ENCODE measurements at regions not wholly inside any gene's neighbourhood (a gene's known extent, or its start where the extent isn't known, plus 50 kb on each side); places are given as distances from the start of the nearest gene placed in this dataset.

GRCh38 chr1:83769594-83770318, 229.2 kb downstream of the TTLL7 start:
- DNase-seq: no peak

GRCh38 chr1:83769072-83769471, 229.9 kb downstream of the TTLL7 start:
- no peak for DNase-seq

DNA sequence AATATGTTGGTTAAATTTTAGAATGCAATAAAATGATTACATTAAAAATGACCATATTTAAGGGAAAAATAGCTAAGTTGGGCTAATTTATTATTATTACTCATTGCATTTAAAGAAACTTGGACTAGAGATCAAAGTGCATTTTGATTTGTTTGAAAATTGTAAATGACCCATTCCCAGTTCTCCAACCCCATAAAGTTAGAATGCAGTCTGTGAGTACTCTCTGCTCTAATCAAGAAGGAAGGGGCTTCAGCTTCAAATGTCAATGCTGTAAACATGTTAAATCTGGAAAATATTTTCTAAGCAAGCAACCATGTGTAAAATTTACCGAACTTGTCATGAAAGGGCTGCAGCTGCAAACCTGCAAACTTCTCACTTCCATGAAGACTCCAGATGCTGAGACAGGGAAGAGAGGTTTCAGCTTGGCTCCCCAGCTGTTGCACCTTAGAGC, 232.7 kb downstream of the TTLL7 start:
- no peak for DNase-seq

GRCh38 chr1:83765125-83765524, 233.8 kb downstream of the TTLL7 start:
- DNase-seq: no peak

- no peak for DNase-seq
These were observed 234.7 kb downstream of the TTLL7 start for GRCh38 chr1:83764209-83764608.

DNA sequence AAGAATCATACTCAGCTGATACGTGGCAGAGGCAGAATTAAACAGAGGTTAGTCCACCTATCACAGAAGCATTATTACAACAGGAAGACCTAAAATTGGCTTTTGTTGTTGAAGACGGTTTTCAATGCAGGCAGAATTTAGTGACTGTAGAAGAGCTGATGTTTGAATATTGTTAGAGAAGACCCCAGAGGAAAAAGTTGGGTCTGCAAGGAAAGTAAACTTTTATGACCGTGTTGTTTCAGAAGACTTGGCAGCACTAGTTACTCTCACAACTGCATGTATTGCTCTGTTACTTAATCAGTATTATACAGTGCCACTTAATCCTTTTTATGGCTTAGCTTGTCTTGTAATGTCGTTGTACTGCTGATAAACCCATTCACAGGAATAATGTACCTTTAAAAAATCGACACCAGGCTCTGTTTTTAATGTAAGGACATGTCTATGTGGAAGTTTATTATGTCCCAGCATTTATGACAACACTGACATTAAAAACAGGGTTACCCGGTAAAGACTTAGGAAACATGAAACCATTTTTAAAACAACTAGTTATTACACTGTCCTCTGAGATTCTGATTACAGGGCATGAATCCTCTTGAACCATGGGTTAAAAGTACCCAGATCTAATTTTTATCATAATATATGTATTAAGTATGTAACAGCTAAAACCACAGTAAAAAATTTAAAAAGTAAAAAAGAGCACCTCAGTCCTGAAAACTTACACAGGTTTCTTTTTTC, 235.4 kb downstream of the TTLL7 start:
- DNase-seq: no peak

DNA sequence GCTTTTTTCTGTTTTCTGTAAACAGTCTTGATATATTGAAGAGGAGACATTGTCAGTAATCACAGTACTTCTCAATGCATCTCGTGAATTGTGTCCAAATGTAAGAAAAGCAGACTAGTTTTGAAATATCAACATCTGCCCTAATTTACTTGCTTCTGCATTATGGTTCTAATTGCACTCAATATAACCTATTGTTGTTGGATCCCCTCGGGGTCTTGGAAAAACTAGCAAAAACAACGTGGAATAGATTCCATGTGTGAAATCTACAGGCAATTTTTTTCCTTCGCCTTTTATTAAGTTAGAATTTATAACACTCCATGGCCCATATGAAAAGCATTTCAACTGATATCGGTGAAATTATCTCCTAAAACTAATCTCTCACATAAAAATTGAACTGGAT, 236.5 kb downstream of the TTLL7 start:
- no peak for DNase-seq

GRCh38 chr1:83762039-83762365, 236.9 kb downstream of the TTLL7 start:
- DNase-seq: no peak

DNA sequence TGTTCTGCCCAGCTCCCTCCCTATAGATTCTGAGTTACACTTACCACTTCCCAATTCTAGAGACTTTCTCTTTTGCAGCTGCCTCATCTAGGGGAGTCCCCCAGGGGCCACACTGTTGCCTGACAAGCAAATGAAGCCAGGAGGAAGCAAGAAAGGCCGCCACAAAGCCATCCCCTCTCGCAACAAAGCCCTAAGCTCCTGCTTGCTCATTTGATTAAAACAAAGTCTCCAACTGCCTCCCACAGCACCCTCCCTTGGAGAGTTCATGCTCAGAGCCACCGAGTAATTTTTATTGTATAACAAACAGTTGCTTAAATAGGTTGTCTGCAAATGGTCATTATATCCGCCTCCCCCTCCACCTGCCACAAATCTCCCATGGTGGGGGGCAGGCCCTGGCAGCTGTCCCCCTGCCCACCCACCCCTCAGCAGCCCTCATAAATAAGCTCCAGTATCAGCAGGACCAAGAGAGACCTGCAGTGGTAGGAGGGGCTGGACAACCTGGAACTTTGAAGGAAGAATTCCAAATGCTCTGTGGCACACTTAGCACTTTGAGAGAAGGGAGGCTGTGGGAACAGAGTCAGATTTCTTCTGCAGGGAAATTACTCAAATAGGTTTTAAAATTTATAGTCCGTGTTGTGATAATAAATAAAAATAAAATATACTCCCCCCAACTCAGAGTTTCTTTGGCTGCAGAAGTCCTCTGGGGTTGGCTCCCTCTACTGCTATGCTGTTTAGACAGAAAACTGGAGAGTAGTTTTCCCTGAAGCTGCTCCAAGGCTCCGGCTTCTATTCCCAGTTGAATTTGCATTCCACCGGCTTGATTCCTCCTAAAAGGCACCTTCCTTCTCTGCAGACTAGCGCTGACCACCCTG, 237.5 kb downstream of the TTLL7 start:
- no peak for DNase-seq

DNA sequence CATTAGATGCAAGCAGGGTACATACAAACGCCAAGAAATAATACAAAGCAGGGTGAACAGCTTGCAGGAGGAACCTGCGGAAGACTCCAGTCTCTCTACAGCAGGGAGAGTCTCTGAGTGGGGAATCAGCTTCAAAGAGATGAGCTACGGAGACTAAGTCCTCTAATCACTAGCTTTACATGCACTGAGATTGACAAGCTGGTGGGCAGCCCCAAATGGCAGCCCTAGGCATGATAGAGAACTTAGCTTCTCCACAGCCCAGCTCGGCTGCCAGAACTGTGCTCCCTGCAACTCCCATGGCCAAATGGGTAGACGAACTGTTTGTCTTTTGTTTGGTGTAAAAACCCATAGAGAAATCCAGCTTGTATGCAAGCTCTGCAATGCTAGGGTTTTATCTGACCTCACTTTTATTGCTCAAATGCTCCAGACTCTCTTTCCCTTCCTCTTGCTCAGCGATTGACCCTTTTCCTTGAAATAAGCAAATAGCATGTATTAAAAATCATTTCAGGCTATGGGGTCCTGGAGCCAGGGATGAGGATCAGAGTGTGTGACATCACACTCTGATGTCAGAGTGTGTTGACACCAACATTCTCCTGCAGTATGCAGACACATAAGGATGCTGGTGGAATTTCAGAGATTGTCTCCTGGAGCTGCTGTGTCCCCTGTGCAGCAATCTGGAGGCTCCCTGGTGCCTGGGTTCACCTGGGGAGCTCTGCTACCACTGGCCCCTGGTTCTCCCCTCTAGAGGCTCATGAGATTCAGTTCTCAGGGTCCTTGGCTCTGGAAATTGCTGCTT, 238.5 kb downstream of the TTLL7 start:
- DNase-seq: no peak

- no peak for DNase-seq
These were observed 241.8 kb downstream of the TTLL7 start for GRCh38 chr1:83756984-83757717.

DNA sequence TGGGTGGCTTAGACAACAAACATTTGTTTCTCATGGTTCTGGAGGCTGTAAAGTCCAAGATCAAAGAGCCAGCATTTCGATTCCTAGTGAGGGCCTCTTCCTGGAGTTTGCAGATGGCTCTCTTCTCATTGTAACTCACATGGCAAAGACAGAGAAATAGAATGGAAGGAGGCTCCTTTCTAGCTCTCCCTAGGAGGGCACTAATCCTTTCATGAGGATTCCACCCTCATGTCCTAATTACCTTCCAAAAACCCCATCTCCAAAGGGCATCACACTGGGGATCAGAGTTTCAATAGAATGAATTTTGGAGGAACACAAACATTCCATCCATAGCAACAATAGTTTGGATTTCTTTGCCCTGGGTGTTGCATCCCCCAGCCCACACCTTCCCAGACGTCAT, 247.3 kb downstream of the TTLL7 start:
- no peak for DNase-seq

GRCh38 chr1:83750201-83750600, 248.7 kb downstream of the TTLL7 start:
- no peak for DNase-seq

DNA sequence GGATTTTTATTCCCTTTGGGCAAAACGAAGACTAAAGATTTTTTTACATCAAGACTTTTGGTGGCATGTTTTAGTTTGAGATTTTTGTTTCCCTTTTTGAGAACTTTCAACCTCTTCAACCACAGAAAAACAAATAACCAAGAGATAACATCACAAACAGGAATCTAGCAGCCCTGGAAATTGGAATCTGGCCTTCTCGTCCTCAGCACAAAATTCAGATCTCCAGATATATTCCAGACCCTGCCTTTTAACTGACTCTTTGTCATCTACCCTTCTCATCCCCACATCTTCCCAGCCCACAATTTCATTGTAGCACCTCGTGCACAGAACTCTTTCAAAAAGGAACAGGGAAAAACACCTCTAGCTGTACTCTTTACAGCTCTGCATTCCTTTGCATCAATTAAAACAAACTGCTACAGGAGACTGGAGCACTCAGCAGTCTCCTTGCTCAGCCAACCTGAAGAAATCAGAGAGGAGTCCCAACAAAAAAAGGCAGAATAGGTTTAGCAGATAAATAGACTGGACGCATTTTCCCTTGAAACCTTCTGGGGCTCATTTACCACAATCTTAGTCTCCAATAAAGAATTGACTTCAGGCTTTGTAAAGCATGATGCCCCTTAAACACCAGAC, 251.0 kb downstream of the TTLL7 start:
- no peak for DNase-seq

DNA sequence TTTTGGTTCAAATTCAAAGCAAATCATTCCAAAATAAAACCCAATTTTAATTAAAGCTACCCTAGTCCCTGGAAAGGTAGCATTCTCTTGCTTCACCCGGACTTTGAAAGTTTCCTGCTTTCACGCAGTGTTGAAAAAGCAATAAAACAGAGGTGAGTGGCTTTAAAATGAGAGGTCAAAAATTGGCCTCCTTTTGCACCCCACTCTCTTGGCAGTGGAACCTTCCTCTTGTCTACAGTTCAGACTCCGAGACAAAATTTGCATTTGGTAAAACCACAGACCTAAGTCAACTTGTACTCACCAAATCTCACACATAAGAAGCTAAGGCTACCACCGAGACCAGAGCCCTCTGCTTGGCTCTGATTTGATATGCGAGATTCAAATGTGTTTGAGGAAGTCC, 252.7 kb downstream of the TTLL7 start:
- DNase-seq: no peak

- DNase-seq: no peak
These were observed 256.5 kb downstream of the TTLL7 start for GRCh38 chr1:83742446-83742845.

- DNase-seq: no peak
These were observed 257.2 kb downstream of the TTLL7 start for GRCh38 chr1:83741770-83742169.

DNA sequence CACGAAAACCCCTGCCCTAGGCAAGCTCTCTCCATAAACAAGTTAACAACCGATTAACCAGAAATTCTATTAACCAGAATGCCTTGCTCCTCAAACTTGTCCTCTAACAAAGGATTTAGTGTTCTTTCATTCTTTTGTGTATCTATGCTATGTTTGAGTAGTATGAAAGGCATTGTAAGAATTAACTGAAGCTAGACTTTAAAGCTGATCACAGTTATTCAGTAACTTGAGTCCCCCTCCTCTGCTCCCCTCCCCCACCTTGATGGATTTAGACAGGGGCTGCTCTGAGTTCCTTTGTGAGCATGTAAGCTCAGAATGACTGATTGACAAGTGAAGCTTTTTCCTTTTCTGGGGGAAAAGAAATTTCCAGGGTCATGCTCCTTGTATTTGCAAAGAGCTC, 257.6 kb downstream of the TTLL7 start:
- no peak for DNase-seq

GRCh38 chr1:83735526-83735925, 263.4 kb downstream of the TTLL7 start:
- no peak for DNase-seq

DNA sequence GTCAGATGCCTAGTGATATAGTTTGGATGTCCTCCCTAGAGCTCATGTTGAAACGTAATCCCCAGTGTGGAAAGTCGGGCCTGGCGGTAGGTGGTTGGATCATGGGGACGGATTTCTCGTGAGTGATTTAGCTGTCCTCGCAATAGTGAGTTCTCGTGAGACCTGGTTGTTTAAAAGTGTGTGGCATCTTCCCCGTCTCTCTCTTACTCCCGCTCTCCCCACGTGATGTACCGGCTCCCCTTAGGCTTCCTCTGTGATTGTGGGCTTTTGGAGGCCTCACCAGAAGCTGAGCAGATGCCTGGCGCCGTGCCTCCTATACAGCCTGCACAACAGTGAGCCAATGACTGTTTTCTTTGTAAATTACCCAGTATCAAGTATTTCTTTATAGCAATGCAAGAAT, 264.5 kb downstream of the TTLL7 start:
- no peak for DNase-seq

- DNase-seq: no peak
These were observed 273.1 kb downstream of the TTLL7 start for GRCh38 chr1:83725735-83726360.
